PC-3 (cell line): ENCODE measurements at regions not wholly inside any gene's neighbourhood (a gene's known extent, or its start where the extent isn't known, plus 50 kb on each side); places are given as distances from the start of the nearest gene placed in this dataset.

Source experiments
- ATAC-seq: fragments of 200-7000 bp; cut with Tn5 transposase; 2 replicates; pipeline ENCODE4 v1.9.1; 2020; ENCODE audit warnings: mild to moderate bottlenecking, moderate library complexity
- BruUV-seq: library from RNA; stranded (reverse); fragments of 400-500 nt; replicated peaks from 2 replicates; lab custom pipeline; 2021; lab: Mats Ljungman, UMichigan
- CTCF ChIA-PET: fragments of 300-600 bp; sonication (Branson Sonifier 250); formaldehyde crosslinking; loops from one replicate; lab custom pipeline; 2022; ENCODE audit warnings: antibody characterized with exemption; lab: Charles Lee
- POLR2A ChIA-PET: fragments of 300-600 bp; sonication (Branson Sonifier 250); formaldehyde crosslinking; loops from one replicate; lab custom pipeline; 2022; ENCODE audit warnings: antibody characterized with exemption; ENCODE audit not compliant: unreplicated experiment; lab: Charles Lee
- DNase-seq: peaks from one replicate; pipeline ENCODE4 v3.0.0-alpha.2; 2015
- H2AFZ ChIP-seq: fragments of 300-600 bp; sonication (generic); 2 replicates; pipeline ENCODE4 v1.6.0; 2016; ENCODE audit warnings: antibody characterized with exemption, low read length
- H3F3A ChIP-seq: fragments of 300-600 bp; sonication (generic); one replicate; pipeline ENCODE4 v1.6.0; 2017; ENCODE audit warnings: antibody characterized with exemption, low read length, control low read depth, mild to moderate bottlenecking; ENCODE audit not compliant: unreplicated experiment
- H3K27ac ChIP-seq: fragments of 300-600 bp; sonication (generic); 2 replicates; pipeline ENCODE4 v1.5.1; 2016; ENCODE audit warnings: mild to moderate bottlenecking, low read length
- H3K27me3 ChIP-seq: fragments of 300-600 bp; sonication (generic); 2 replicates; pipeline ENCODE4 v1.6.1; 2016; ENCODE audit warnings: low read length, mixed read lengths
- H3K36me3 ChIP-seq: fragments of 300-600 bp; sonication (generic); 2 replicates; pipeline ENCODE4 v1.6.1; 2016; ENCODE audit warnings: low read depth, mixed run types, low read length, mixed read lengths
- H3K4me1 ChIP-seq: fragments of 300-600 bp; sonication (generic); 2 replicates; pipeline ENCODE4 v1.5.1; 2016; ENCODE audit warnings: low read length; ENCODE audit not compliant: insufficient read depth
- H3K4me2 ChIP-seq: fragments of 300-600 bp; sonication (generic); 2 replicates; pipeline ENCODE4 v1.6.0; 2016; ENCODE audit warnings: low read length
- H3K4me3 ChIP-seq: fragments of 300-600 bp; sonication (generic); 2 replicates; pipeline ENCODE4 v1.5.1; 2016; ENCODE audit warnings: mild to moderate bottlenecking, low read length, mixed read lengths
- H3K79me2 ChIP-seq: fragments of 300-600 bp; sonication (generic); 2 replicates; pipeline ENCODE4 v1.6.1; 2017; ENCODE audit warnings: low read length, mixed read lengths
- H3K9ac ChIP-seq: fragments of 300-600 bp; sonication (generic); 2 replicates; pipeline ENCODE4 v1.6.0; 2016; ENCODE audit warnings: mild to moderate bottlenecking, low read length
- H3K9me2 ChIP-seq: fragments of 300-600 bp; sonication (generic); replicated peaks from 2 replicates; pipeline ENCODE4 v1.6.1; 2016; ENCODE audit warnings: mixed run types, low read length, mixed read lengths
- H3K9me3 ChIP-seq: fragments of 300-600 bp; sonication (generic); 2 replicates; pipeline ENCODE4 v1.6.1; 2016; ENCODE audit warnings: low read length, mixed read lengths
- H4K20me1 ChIP-seq: fragments of 300-600 bp; sonication (generic); 2 replicates; pipeline ENCODE4 v1.6.1; 2016; ENCODE audit warnings: low read length, mixed read lengths
- EZH2 ChIP-seq: fragments of 300-600 bp; sonication (generic); IDR thresholded peaks from one replicate; pipeline ENCODE4 v1.6.1; 2017; ENCODE audit warnings: antibody characterized with exemption, mild to moderate bottlenecking, low read length; ENCODE audit not compliant: unreplicated experiment
- EZH2phosphoT487 ChIP-seq: fragments of 300-600 bp; sonication (generic); IDR thresholded peaks from 2 replicates; pipeline ENCODE4 v1.6.1; 2018; ENCODE audit warnings: mild to moderate bottlenecking, antibody characterized with exemption, low read length, borderline replicate concordance
- intact Hi-C: fragments of 100-400 bp; cut with micrococcal nuclease; formaldehyde crosslinking; loops from 2 replicates; pipeline ENCODE4 v1.9.0; 2023
- TF ChIP-seq, protein P1 (sequence below): fragments of 300-600 bp; sonication (generic); conservative IDR thresholded peaks from 2 replicates; pipeline ENCODE4 v1.5.1; 2017; ENCODE audit warnings: antibody characterized with exemption, low read depth, mild to moderate bottlenecking, low read length

GRCh38 chr12:23354800-23355199 lies 594.7 kb downstream of the SOX5 start:
- no TSS peak for BruUV-seq
- Histone ChIP-seq H3K9me3 (no peaks in the 10 kb centered on the region), H3K4me1 (no peaks in the 10 kb centered on the region), H3K27me3 (no peaks in the 10 kb centered on the region), H3K4me2 (no peak overlapping the region), H4K20me1 (no peaks in the 10 kb centered on the region), H3F3A (no peaks in the 10 kb centered on the region), H3K9me2 (no peaks in the 10 kb centered on the region), H2AFZ (no peak overlapping the region), H3K27ac (no peak overlapping the region), H3K36me3 (no peaks in the 10 kb centered on the region), H3K4me3 (no peak overlapping the region), H3K79me2 (no peaks in the 10 kb centered on the region), H3K9ac (no peak overlapping the region)
- ChIA-PET POLR2A (no interaction called here), CTCF (no interaction called here)
- no peak for TF ChIP-seq EZH2phosphoT487
- no peak for TF ChIP-seq EZH2
- TF ChIP-seq, protein P1, sequence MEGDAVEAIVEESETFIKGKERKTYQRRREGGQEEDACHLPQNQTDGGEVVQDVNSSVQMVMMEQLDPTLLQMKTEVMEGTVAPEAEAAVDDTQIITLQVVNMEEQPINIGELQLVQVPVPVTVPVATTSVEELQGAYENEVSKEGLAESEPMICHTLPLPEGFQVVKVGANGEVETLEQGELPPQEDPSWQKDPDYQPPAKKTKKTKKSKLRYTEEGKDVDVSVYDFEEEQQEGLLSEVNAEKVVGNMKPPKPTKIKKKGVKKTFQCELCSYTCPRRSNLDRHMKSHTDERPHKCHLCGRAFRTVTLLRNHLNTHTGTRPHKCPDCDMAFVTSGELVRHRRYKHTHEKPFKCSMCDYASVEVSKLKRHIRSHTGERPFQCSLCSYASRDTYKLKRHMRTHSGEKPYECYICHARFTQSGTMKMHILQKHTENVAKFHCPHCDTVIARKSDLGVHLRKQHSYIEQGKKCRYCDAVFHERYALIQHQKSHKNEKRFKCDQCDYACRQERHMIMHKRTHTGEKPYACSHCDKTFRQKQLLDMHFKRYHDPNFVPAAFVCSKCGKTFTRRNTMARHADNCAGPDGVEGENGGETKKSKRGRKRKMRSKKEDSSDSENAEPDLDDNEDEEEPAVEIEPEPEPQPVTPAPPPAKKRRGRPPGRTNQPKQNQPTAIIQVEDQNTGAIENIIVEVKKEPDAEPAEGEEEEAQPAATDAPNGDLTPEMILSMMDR, result no peak
- no peak for ATAC-seq
- intact Hi-C loops, result no loop called here
- no peak for DNase-seq

- H3K9me3 ChIP-seq, result no peaks in the 10 kb centered on the region
- ChIA-PET POLR2A (no interaction called here), CTCF (no interaction called here)
- H3K9me2 ChIP-seq, result no peaks in the 10 kb centered on the region
- no peak for ATAC-seq
- BruUV-seq, result no TSS peak
- no peaks in the 10 kb centered on the region for H3F3A ChIP-seq
- no peak overlapping the region for H3K4me3 ChIP-seq
- no peaks in the 10 kb centered on the region for H3K79me2 ChIP-seq
- H3K4me2 ChIP-seq, result no peak overlapping the region
- DNase-seq, result no peak
- no peak overlapping the region for H3K9ac ChIP-seq
- H4K20me1 ChIP-seq, result no peaks in the 10 kb centered on the region
- no peak for TF ChIP-seq EZH2phosphoT487
- TF ChIP-seq, protein P1, result no peak
- no peak for TF ChIP-seq EZH2
- no peak overlapping the region for H3K27ac ChIP-seq
- no peak overlapping the region for H2AFZ ChIP-seq
- intact Hi-C loops, result no loop called here
- H3K36me3 ChIP-seq, result no peaks in the 10 kb centered on the region
- H3K27me3 ChIP-seq, result no peaks in the 10 kb centered on the region
- no peaks in the 10 kb centered on the region for H3K4me1 ChIP-seq
Measured at GRCh38 chr12:23356440-23356839, 593.0 kb downstream of the SOX5 start.

DNA sequence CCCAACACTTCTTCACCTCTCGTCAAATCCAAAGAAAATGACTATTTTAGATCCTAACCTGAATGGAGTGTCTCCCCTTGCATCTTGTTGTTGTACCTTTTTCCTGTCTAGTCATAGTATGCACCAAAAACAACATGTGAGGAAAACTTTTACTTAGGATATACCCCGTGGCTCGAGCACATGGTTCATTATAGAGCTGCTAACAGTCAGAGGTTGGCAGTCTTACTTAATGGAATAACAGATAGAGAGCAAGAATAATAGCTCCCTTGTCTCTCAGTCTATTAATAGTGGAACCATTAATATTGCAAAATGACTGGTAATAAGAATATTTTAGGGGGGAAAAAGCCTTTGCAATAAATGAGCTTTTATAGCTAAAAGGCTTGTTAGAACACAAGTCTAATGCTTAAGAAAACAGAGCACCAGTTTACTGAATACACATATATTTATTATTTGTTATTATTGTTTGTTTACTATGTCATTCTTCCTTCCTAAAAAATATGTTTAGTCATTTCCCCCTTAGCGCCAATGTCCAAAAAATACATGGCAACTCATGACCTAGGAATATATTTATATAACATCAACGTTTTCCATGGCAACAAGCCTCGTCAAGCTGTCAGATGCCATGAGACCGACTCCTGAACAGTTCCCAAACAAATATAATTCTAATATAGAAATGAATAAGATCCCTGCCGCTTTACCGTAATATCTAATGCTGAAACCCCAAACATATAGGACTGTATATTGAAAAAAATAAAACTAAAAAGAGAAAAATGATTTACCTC lies 592.4 kb downstream of the SOX5 start:
- no peaks in the 10 kb centered on the region for H3K4me1 ChIP-seq
- intact Hi-C loops, result no loop called here
- TF ChIP-seq EZH2phosphoT487 (no peak), EZH2 (no peak)
- TF ChIP-seq, protein P1, result no peak
- no peak overlapping the region for H2AFZ ChIP-seq
- no peaks in the 10 kb centered on the region for H3K27me3 ChIP-seq
- CTCF ChIA-PET, result no interaction called here
- H3K4me2 ChIP-seq, result no peak overlapping the region
- H3K9me2 ChIP-seq, result no peaks in the 10 kb centered on the region
- H3K79me2 ChIP-seq, result no peaks in the 10 kb centered on the region
- ATAC-seq (no peak), DNase-seq (no peak)
- no peaks in the 10 kb centered on the region for H4K20me1 ChIP-seq
- no TSS peak for BruUV-seq
- no peaks in the 10 kb centered on the region for H3K36me3 ChIP-seq
- H3K9me3 ChIP-seq, result no peaks in the 10 kb centered on the region
- no peaks in the 10 kb centered on the region for H3F3A ChIP-seq
- POLR2A ChIA-PET, result no interaction called here
- no peak overlapping the region for H3K9ac ChIP-seq
- H3K4me3 ChIP-seq, result no peak overlapping the region
- no peak overlapping the region for H3K27ac ChIP-seq
